ENCODE measurements at regions not wholly inside any gene's neighbourhood (a gene's known extent, or its start where the extent isn't known, plus 50 kb on each side); places are given as distances from the start of the nearest gene placed in this dataset.

DNA sequence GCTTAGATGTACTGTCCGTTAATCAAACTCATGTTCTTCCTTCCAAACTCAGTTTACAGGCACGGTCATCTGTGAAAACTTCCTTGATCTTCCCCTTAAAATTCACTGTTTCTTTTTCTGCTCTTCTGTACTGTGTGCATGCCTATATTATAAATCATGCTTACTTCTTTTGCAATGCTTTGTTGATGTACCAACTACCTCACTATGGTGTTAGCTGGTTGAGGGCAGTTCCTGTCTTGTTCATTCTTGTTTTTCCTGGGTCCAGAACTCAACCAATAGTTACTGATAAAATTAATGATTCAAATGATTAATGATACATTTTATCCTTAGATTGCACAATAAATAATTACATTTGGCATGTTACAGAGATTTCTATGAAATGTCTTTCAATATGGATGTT is 163.8 kb downstream of the CHRM3 start:
- H3K9ac ChIP-seq (ENCODE audit: low read length), result no peak overlapping the region
- no peak overlapping the region for H3K4me2 ChIP-seq (ENCODE audit: low read depth, low read length)
- no peaks in the 10 kb centered on the region for H3K79me2 ChIP-seq (ENCODE audit: low read length)
- TF ChIP-seq EZH2phosphoT487 (IDR thresholded peaks at IDR 0.05; ENCODE audit: low read length) (no peak), EZH2 (optimal IDR thresholded peaks at IDR 0.05; ENCODE audit: low read depth, low read length) (no peak), CTCF (IDR thresholded peaks at IDR 0.05; ENCODE audit: low read length) (no peak)
- DNase-seq, result no peak
- no peaks in the 10 kb centered on the region for H3F3A ChIP-seq (ENCODE audit: insufficient read depth, low read length)
- no peaks in the 10 kb centered on the region for H3K9me3 ChIP-seq (replicated peaks; ENCODE audit: insufficient read depth, low read length)
- H3K36me3 ChIP-seq (replicated peaks; ENCODE audit: insufficient read depth, low read length), result no peaks in the 10 kb centered on the region
- H4K20me1 ChIP-seq (ENCODE audit: insufficient read depth, low read length), result no peaks in the 10 kb centered on the region
- H3K27ac ChIP-seq (ENCODE audit: low read length), result no peak overlapping the region
- no peak overlapping the region for H3K4me3 ChIP-seq (ENCODE audit: low read length)
- H3K9me2 ChIP-seq (replicated peaks; ENCODE audit: insufficient read depth, low read length), result no peaks in the 10 kb centered on the region
- H3K27me3 ChIP-seq (replicated peaks; ENCODE audit: insufficient read depth, low read length), result no peaks in the 10 kb centered on the region
- no peak overlapping the region for H2AFZ ChIP-seq (ENCODE audit: low read length)
- no peaks in the 10 kb centered on the region for H3K4me1 ChIP-seq (ENCODE audit: low read length)

GRCh38 chr1:239555350-239555749 is 169.0 kb downstream of the CHRM3 start:
- Histone ChIP-seq H3K79me2 (ENCODE audit: low read length) (no peaks in the 10 kb centered on the region), H4K20me1 (ENCODE audit: insufficient read depth, low read length) (no peaks in the 10 kb centered on the region), H3K4me1 (ENCODE audit: low read length) (no peaks in the 10 kb centered on the region), H3K27me3 (replicated peaks; ENCODE audit: insufficient read depth, low read length) (no peaks in the 10 kb centered on the region), H3F3A (ENCODE audit: insufficient read depth, low read length) (no peaks in the 10 kb centered on the region), H3K27ac (ENCODE audit: low read length) (no peak overlapping the region), H3K9me3 (replicated peaks; ENCODE audit: insufficient read depth, low read length) (no peaks in the 10 kb centered on the region), H3K9me2 (replicated peaks; ENCODE audit: insufficient read depth, low read length) (no peaks in the 10 kb centered on the region), H3K4me2 (ENCODE audit: low read depth, low read length) (no peak overlapping the region), H3K36me3 (replicated peaks; ENCODE audit: insufficient read depth, low read length) (no peaks in the 10 kb centered on the region), H3K9ac (ENCODE audit: low read length) (no peak overlapping the region), H2AFZ (ENCODE audit: low read length) (no peak overlapping the region), H3K4me3 (ENCODE audit: low read length) (no peak overlapping the region)
- no peak for DNase-seq
- TF ChIP-seq CTCF (IDR thresholded peaks at IDR 0.05; ENCODE audit: low read length) (no peak), EZH2phosphoT487 (IDR thresholded peaks at IDR 0.05; ENCODE audit: low read length) (no peak), EZH2 (optimal IDR thresholded peaks at IDR 0.05; ENCODE audit: low read depth, low read length) (no peak)

- H3K9me2 ChIP-seq (replicated peaks; ENCODE audit: insufficient read depth, low read length), result no peaks in the 10 kb centered on the region
- H3K4me1 ChIP-seq (ENCODE audit: low read length), result no peaks in the 10 kb centered on the region
- H3K27ac ChIP-seq (ENCODE audit: low read length), result no peak overlapping the region
- no peak overlapping the region for H2AFZ ChIP-seq (ENCODE audit: low read length)
- no peak overlapping the region for H3K9ac ChIP-seq (ENCODE audit: low read length)
- DNase-seq, result no peak
- H3K79me2 ChIP-seq (ENCODE audit: low read length), result no peaks in the 10 kb centered on the region
- no peak overlapping the region for H3K4me3 ChIP-seq (ENCODE audit: low read length)
- no peak for TF ChIP-seq CTCF (IDR thresholded peaks at IDR 0.05; ENCODE audit: low read length)
- no peak for TF ChIP-seq EZH2phosphoT487 (IDR thresholded peaks at IDR 0.05; ENCODE audit: low read length)
- TF ChIP-seq EZH2 (optimal IDR thresholded peaks at IDR 0.05; ENCODE audit: low read depth, low read length), result no peak
- H3K27me3 ChIP-seq (replicated peaks; ENCODE audit: insufficient read depth, low read length), result no peaks in the 10 kb centered on the region
- no peaks in the 10 kb centered on the region for H3K36me3 ChIP-seq (replicated peaks; ENCODE audit: insufficient read depth, low read length)
- no peaks in the 10 kb centered on the region for H3F3A ChIP-seq (ENCODE audit: insufficient read depth, low read length)
- H4K20me1 ChIP-seq (ENCODE audit: insufficient read depth, low read length), result no peaks in the 10 kb centered on the region
- H3K9me3 ChIP-seq (replicated peaks; ENCODE audit: insufficient read depth, low read length), result no peaks in the 10 kb centered on the region
- H3K4me2 ChIP-seq (ENCODE audit: low read depth, low read length), result no peak overlapping the region
Observed at GRCh38 chr1:239558559-239558958, 172.2 kb downstream of the CHRM3 start.
